Colonic mucosa (tissue), 4 donors: ENCODE measurements at regions not wholly inside any gene's neighbourhood (a gene's known extent, or its start where the extent isn't known, plus 50 kb on each side); places are given as distances from the start of the nearest gene placed in this dataset. TPM values are rescaled to one million over a fixed set of nuclear protein-coding genes. Genes with fewer than 3 reads are reported as not detected.

Source experiments
- DNase-seq: peaks from one replicate; pipeline ENCODE4 v3.0.0-alpha.2; 2020
- H3K27ac ChIP-seq: fragments of 200-600 bp; one replicate; pipeline ENCODE4 v1.8.0; 2021
- H3K27me3 ChIP-seq: fragments of 200-600 bp; one replicate; pipeline ENCODE4 v1.8.0; 2021
- H3K36me3 ChIP-seq: fragments of 200-600 bp; one replicate; pipeline ENCODE4 v1.8.0; 2021
- H3K4me1 ChIP-seq: fragments of 200-600 bp; one replicate; pipeline ENCODE4 v1.8.0; 2021; ENCODE audit warnings: mild to moderate bottlenecking
- H3K4me3 ChIP-seq: fragments of 200-600 bp; one replicate; pipeline ENCODE4 v1.8.0; 2021
- H3K9ac ChIP-seq, 2 donors: one replicate each; pipeline ENCODE4 v1.7.0; 2013; ENCODE audit warnings: control low read depth in 2 of 2, low read depth in 2 of 2, low read length in 2 of 2
- H3K9me3 ChIP-seq: fragments of 200-600 bp; one replicate; pipeline ENCODE4 v1.8.0; 2021
- intact Hi-C: fragments of 100-400 bp; cut with DNase I; formaldehyde crosslinking; loops from one replicate; pipeline ENCODE4 v1.14.1; 2022
- microRNA-seq: library from miRNA; unstranded; fragments of <30 nt; microRNA quantifications from one replicate; pipeline ENCODE4, GENCODE V29; 2019
- TF ChIP-seq, protein P1 (sequence below): fragments of 200-600 bp; IDR thresholded peaks from one replicate; pipeline ENCODE4 v1.8.0; 2022; ENCODE audit warnings: antibody characterized with exemption, mild to moderate bottlenecking
- donor health status: healthy.
- donor health status: DM: no; HTN: no; CAD: no.
- donor health status: DM: no; HTN: no; CAD: no.

GRCh38 chr11:104222464-104222863 is 58.5 kb upstream of the PDGFD start:
- no peak overlapping the region for H3K4me3 ChIP-seq
- H3K9me3 ChIP-seq, result no peaks in the 10 kb centered on the region
- intact Hi-C loops, result no loop called here
- TF ChIP-seq, protein P1, sequence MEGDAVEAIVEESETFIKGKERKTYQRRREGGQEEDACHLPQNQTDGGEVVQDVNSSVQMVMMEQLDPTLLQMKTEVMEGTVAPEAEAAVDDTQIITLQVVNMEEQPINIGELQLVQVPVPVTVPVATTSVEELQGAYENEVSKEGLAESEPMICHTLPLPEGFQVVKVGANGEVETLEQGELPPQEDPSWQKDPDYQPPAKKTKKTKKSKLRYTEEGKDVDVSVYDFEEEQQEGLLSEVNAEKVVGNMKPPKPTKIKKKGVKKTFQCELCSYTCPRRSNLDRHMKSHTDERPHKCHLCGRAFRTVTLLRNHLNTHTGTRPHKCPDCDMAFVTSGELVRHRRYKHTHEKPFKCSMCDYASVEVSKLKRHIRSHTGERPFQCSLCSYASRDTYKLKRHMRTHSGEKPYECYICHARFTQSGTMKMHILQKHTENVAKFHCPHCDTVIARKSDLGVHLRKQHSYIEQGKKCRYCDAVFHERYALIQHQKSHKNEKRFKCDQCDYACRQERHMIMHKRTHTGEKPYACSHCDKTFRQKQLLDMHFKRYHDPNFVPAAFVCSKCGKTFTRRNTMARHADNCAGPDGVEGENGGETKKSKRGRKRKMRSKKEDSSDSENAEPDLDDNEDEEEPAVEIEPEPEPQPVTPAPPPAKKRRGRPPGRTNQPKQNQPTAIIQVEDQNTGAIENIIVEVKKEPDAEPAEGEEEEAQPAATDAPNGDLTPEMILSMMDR, result no peak
- H3K36me3 ChIP-seq, result no peaks in the 10 kb centered on the region
- no peak overlapping the region for H3K9ac ChIP-seq
- DNase-seq, result no peak
- no peak overlapping the region for H3K27ac ChIP-seq
- no peaks in the 10 kb centered on the region for H3K27me3 ChIP-seq
- no peaks in the 10 kb centered on the region for H3K4me1 ChIP-seq

GRCh38 chr11:104221455-104221854 is 57.5 kb upstream of the PDGFD start:
- TF ChIP-seq, protein P1, result no peak
- intact Hi-C loops, result no loop called here
- no peaks in the 10 kb centered on the region for H3K4me1 ChIP-seq
- no peak overlapping the region for H3K9ac ChIP-seq
- no peaks in the 10 kb centered on the region for H3K9me3 ChIP-seq
- no peak overlapping the region for H3K27ac ChIP-seq
- H3K27me3 ChIP-seq, result no peaks in the 10 kb centered on the region
- no peak overlapping the region for H3K4me3 ChIP-seq
- H3K36me3 ChIP-seq, result no peaks in the 10 kb centered on the region
- DNase-seq, result no peak

- H3K9ac ChIP-seq, result no peak overlapping the region
- DNase-seq, result no peak
- H3K4me3 ChIP-seq, result no peak overlapping the region
- intact Hi-C loops, result no loop called here
- no peak overlapping the region for H3K27ac ChIP-seq
- no peaks in the 10 kb centered on the region for H3K4me1 ChIP-seq
- no peaks in the 10 kb centered on the region for H3K9me3 ChIP-seq
- H3K36me3 ChIP-seq, result no peaks in the 10 kb centered on the region
- TF ChIP-seq, protein P1, result no peak
- no peaks in the 10 kb centered on the region for H3K27me3 ChIP-seq
These were observed 55.1 kb upstream of the PDGFD start for GRCh38 chr11:104219096-104219495.

GRCh38 chr11:104214517-104214916 is 50.6 kb upstream of the PDGFD start:
- H3K4me1 ChIP-seq, result no peaks in the 10 kb centered on the region
- H3K36me3 ChIP-seq, result no peaks in the 10 kb centered on the region
- TF ChIP-seq, protein P1, result no peak
- H3K9ac ChIP-seq, result no peak overlapping the region
- intact Hi-C loops, result no loop called here
- no peaks in the 10 kb centered on the region for H3K9me3 ChIP-seq
- no peak overlapping the region for H3K27ac ChIP-seq
- no peak overlapping the region for H3K4me3 ChIP-seq
- no peak for DNase-seq
- no peaks in the 10 kb centered on the region for H3K27me3 ChIP-seq

Small RNAs in the stretch of these regions (microRNA-seq; reads per million reads assigned to microRNA genes)
- not detected for gene MIR7641-1
